Fibroblast of skin of right quadriceps (primary cell): ENCODE measurements at regions not wholly inside any gene's neighbourhood (a gene's known extent, or its start where the extent isn't known, plus 50 kb on each side); places are given as distances from the start of the nearest gene placed in this dataset.

Source experiments
- DNase-seq: peaks from one replicate; pipeline ENCODE4 v3.0.0-alpha.2; 2013

GRCh38 chr20:24134930-24135329, 146.4 kb upstream of the GGTLC1 start:
- no peak for DNase-seq

- DNase-seq: no peak
Observed at GRCh38 chr20:24134284-24134683, 145.7 kb upstream of the GGTLC1 start.

- no peak for DNase-seq
Observed at GRCh38 chr20:24132246-24132645, 143.7 kb upstream of the GGTLC1 start.

- DNase-seq: no peak
Observed at GRCh38 chr20:24131684-24132083, 143.1 kb upstream of the GGTLC1 start.

- no peak for DNase-seq
Observed at GRCh38 chr20:24131281-24131680, 142.7 kb upstream of the GGTLC1 start.

GRCh38 chr20:24129641-24130040, 141.1 kb upstream of the GGTLC1 start:
- DNase-seq: no peak

GRCh38 chr20:24124951-24125650, 136.5 kb upstream of the GGTLC1 start:
- no peak for DNase-seq

- no peak for DNase-seq
Observed at GRCh38 chr20:24124003-24124402, 135.4 kb upstream of the GGTLC1 start.

- DNase-seq: peak; percentile 31
Observed at GRCh38 chr20:24118441-24119175, 130.0 kb upstream of the GGTLC1 start.

GRCh38 chr20:24118034-24118433, 129.5 kb upstream of the GGTLC1 start:
- DNase-seq: peak; percentile 22

- peak; percentile 48 for DNase-seq
Observed at GRCh38 chr20:24117383-24117782, 128.8 kb upstream of the GGTLC1 start.

GRCh38 chr20:24116611-24117010, 128.0 kb upstream of the GGTLC1 start:
- DNase-seq: no peak

- DNase-seq: no peak
Observed at GRCh38 chr20:24112360-24112759, 123.8 kb upstream of the GGTLC1 start.

- DNase-seq: no peak
Observed at GRCh38 chr20:24111858-24112257, 123.3 kb upstream of the GGTLC1 start.

GRCh38 chr20:24109537-24109936, 121.0 kb upstream of the GGTLC1 start:
- no peak for DNase-seq

GRCh38 chr20:24109008-24109407, 120.4 kb upstream of the GGTLC1 start:
- DNase-seq: no peak

- DNase-seq: no peak
Observed at GRCh38 chr20:24108581-24108980, 120.0 kb upstream of the GGTLC1 start.

GRCh38 chr20:24106801-24107445, 118.3 kb upstream of the GGTLC1 start:
- no peak for DNase-seq

- peak; percentile 46 for DNase-seq
Observed at GRCh38 chr20:24106150-24106800, 117.7 kb upstream of the GGTLC1 start.

- peak; percentile 41 for DNase-seq
Observed at GRCh38 chr20:24102749-24103333, 114.3 kb upstream of the GGTLC1 start.

GRCh38 chr20:24102290-24102689, 113.7 kb upstream of the GGTLC1 start:
- DNase-seq: no peak

GRCh38 chr20:24100370-24101011, 111.9 kb upstream of the GGTLC1 start:
- peak; percentile 31 for DNase-seq

- DNase-seq: peak; percentile 56
Observed at GRCh38 chr20:24098886-24099285, 110.3 kb upstream of the GGTLC1 start.
